ENCODE measurements at regions not wholly inside any gene's neighbourhood (a gene's known extent, or its start where the extent isn't known, plus 50 kb on each side); places are given as distances from the start of the nearest gene placed in this dataset.

- no peak for TF ChIP-seq RELA (CRISPR knock-in tag; IDR thresholded peaks at IDR 0.05; ENCODE audit: borderline replicate concordance)
- TF ChIP-seq E2F4 (CRISPR knock-in tag; IDR thresholded peaks at IDR 0.05; ENCODE audit: borderline replicate concordance, low read depth) = no peak
- no peak for TF ChIP-seq TCF7 (CRISPR knock-in tag; IDR thresholded peaks at IDR 0.05; ENCODE audit: low read depth)
- TF ChIP-seq TEAD4 (CRISPR knock-in tag; IDR thresholded peaks at IDR 0.05) = no peak
- no peak for TF ChIP-seq HMGA2 (CRISPR knock-in tag; IDR thresholded peaks at IDR 0.05)
- no peak for TF ChIP-seq FOXK1 (CRISPR knock-in tag; IDR thresholded peaks at IDR 0.05)
- no peak overlapping the region for H3K27ac Mint-ChIP-seq
- ChIA-PET CTCF (no interaction called here), POLR2A (no interaction called here)
- DNase-seq (ENCODE audit: low spot score) = no peak
- no peak for ATAC-seq
- no peaks in the 10 kb centered on the region for H3K27me3 Mint-ChIP-seq (ENCODE audit: low read depth)
- peaks cover 6% of the 10 kb centered on the region; the same call in 1 of the 2 replicates for H3K36me3 Mint-ChIP-seq
- H3K4me1 Mint-ChIP-seq = no peaks in the 10 kb centered on the region
- peaks cover 23% of the 10 kb centered on the region for H3K9me3 Mint-ChIP-seq
- no peak overlapping the region for H3K4me3 Mint-ChIP-seq
These were observed 81.9 kb upstream of the E2F3 start for GRCh38 chr6:20319520-20320357.

GRCh38 chr6:20325641-20326421 is 75.8 kb upstream of the E2F3 start:
- peaks cover 9% of the 10 kb centered on the region for H3K4me1 Mint-ChIP-seq
- no peak overlapping the region for H3K4me3 Mint-ChIP-seq
- no peak for TF ChIP-seq ZNF425 (CRISPR knock-in tag; conservative IDR thresholded peaks at IDR 0.05)
- TF ChIP-seq FOXJ3 (CRISPR knock-in tag; IDR thresholded peaks at IDR 0.05; ENCODE audit: borderline replicate concordance) = no peak
- TF ChIP-seq, protein P1, sequence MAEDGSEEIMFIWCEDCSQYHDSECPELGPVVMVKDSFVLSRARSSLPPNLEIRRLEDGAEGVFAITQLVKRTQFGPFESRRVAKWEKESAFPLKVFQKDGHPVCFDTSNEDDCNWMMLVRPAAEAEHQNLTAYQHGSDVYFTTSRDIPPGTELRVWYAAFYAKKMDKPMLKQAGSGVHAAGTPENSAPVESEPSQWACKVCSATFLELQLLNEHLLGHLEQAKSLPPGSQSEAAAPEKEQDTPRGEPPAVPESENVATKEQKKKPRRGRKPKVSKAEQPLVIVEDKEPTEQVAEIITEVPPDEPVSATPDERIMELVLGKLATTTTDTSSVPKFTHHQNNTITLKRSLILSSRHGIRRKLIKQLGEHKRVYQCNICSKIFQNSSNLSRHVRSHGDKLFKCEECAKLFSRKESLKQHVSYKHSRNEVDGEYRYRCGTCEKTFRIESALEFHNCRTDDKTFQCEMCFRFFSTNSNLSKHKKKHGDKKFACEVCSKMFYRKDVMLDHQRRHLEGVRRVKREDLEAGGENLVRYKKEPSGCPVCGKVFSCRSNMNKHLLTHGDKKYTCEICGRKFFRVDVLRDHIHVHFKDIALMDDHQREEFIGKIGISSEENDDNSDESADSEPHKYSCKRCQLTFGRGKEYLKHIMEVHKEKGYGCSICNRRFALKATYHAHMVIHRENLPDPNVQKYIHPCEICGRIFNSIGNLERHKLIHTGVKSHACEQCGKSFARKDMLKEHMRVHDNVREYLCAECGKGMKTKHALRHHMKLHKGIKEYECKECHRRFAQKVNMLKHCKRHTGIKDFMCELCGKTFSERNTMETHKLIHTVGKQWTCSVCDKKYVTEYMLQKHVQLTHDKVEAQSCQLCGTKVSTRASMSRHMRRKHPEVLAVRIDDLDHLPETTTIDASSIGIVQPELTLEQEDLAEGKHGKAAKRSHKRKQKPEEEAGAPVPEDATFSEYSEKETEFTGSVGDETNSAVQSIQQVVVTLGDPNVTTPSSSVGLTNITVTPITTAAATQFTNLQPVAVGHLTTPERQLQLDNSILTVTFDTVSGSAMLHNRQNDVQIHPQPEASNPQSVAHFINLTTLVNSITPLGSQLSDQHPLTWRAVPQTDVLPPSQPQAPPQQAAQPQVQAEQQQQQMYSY (CRISPR knock-in tag; IDR thresholded peaks at IDR 0.05) = no peak
- no peak for TF ChIP-seq MLX (CRISPR knock-in tag; IDR thresholded peaks at IDR 0.05)
- TF ChIP-seq, protein P2, sequence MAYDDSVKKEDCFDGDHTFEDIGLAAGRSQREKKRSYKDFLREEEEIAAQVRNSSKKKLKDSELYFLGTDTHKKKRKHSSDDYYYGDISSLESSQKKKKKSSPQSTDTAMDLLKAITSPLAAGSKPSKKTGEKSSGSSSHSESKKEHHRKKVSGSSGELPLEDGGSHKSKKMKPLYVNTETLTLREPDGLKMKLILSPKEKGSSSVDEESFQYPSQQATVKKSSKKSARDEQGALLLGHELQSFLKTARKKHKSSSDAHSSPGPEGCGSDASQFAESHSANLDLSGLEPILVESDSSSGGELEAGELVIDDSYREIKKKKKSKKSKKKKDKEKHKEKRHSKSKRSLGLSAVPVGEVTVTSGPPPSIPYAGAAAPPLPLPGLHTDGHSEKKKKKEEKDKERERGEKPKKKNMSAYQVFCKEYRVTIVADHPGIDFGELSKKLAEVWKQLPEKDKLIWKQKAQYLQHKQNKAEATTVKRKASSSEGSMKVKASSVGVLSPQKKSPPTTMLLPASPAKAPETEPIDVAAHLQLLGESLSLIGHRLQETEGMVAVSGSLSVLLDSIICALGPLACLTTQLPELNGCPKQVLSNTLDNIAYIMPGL (CRISPR knock-in tag; IDR thresholded peaks at IDR 0.05) = no peak
- no peak for TF ChIP-seq ZNF396 (CRISPR knock-in tag; IDR thresholded peaks at IDR 0.05; ENCODE audit: borderline replicate concordance)
- no peak for TF ChIP-seq CREM (CRISPR knock-in tag; IDR thresholded peaks at IDR 0.05)
- H3K9me3 Mint-ChIP-seq = peaks cover 6% of the 10 kb centered on the region
- no peaks in the 10 kb centered on the region for H3K27me3 Mint-ChIP-seq (ENCODE audit: low read depth)
- DNase-seq (ENCODE audit: low spot score) = no peak
- ChIA-PET POLR2A (no interaction called here), CTCF (no interaction called here)
- H3K27ac Mint-ChIP-seq = no peak overlapping the region
- no peak for ATAC-seq
- no peaks in the 10 kb centered on the region for H3K36me3 Mint-ChIP-seq

All from WTC11 (cell line).